SU-DHL-6 (cell line): ENCODE measurements at regions not wholly inside any gene's neighbourhood (a gene's known extent, or its start where the extent isn't known, plus 50 kb on each side); places are given as distances from the start of the nearest gene placed in this dataset.

Experiments
- H2AFZ ChIP-seq: fragments of 200-600 bp; sonication (generic); 2 replicates; pipeline ENCODE4 v1.6.1; 2014; ENCODE audit warnings: low read depth, mild to moderate bottlenecking, moderate library complexity, mixed read lengths, antibody characterized with exemption, low read length; ENCODE audit not compliant: severe bottlenecking
- H3F3A ChIP-seq: fragments of 200-600 bp; shearing (Covaris generic); 2 replicates; pipeline ENCODE4 v1.6.0; 2016; ENCODE audit warnings: antibody characterized with exemption, mild to moderate bottlenecking; ENCODE audit not compliant: insufficient read depth
- H3K27ac ChIP-seq: fragments of 200-600 bp; sonication (generic); 2 replicates; pipeline ENCODE4 v1.5.1; 2016; ENCODE audit warnings: low read depth, mild to moderate bottlenecking, low read length, moderate library complexity, mixed read lengths
- H3K27me3 ChIP-seq: fragments of 200-600 bp; sonication (generic), shearing (Covaris generic); 2 replicates; pipeline ENCODE4 v1.6.0; 2014; ENCODE audit warnings: mild to moderate bottlenecking, low read length
- H3K36me3 ChIP-seq: fragments of 200-600 bp; sonication (generic); 2 replicates; pipeline ENCODE4 v1.6.1; 2014; ENCODE audit warnings: mild to moderate bottlenecking, low read length, mixed read lengths
- H3K4me2 ChIP-seq: fragments of 300-600, 200-600 bp; shearing (Covaris generic), sonication (generic); 2 replicates; pipeline ENCODE4 v1.6.0; 2014; ENCODE audit warnings: low read length, low read depth, mild to moderate bottlenecking; ENCODE audit not compliant: poor library complexity, severe bottlenecking
- H3K4me3 ChIP-seq: fragments of 200-600 bp; sonication (generic); 2 replicates; pipeline ENCODE4 v1.5.1; 2014; ENCODE audit warnings: antibody characterized with exemption, low read length, mild to moderate bottlenecking, mixed read lengths; ENCODE audit not compliant: insufficient read depth, poor library complexity, severe bottlenecking
- H3K79me2 ChIP-seq: fragments of 200-600 bp; sonication (generic); 2 replicates; pipeline ENCODE4 v1.6.1; 2014; ENCODE audit warnings: mild to moderate bottlenecking, low read length, moderate library complexity; ENCODE audit not compliant: insufficient read depth
- H3K9ac ChIP-seq: fragments of 200-600 bp; sonication (generic); 2 replicates; pipeline ENCODE4 v1.7.0; 2014; ENCODE audit warnings: mild to moderate bottlenecking, low read length
- H3K9me2 ChIP-seq: fragments of 200-600 bp; sonication (generic); replicated peaks from 2 replicates; pipeline ENCODE4 v1.6.1; 2014; ENCODE audit warnings: low read length; ENCODE audit not compliant: insufficient read depth
- H3K9me3 ChIP-seq: fragments of 200-600 bp; sonication (generic); 2 replicates; pipeline ENCODE4 v1.6.1; 2014; ENCODE audit warnings: low read length, mixed read lengths; ENCODE audit not compliant: insufficient read depth
- H4K20me1 ChIP-seq: fragments of 200-600 bp; sonication (generic); 2 replicates; pipeline ENCODE4 v1.6.1; 2014; ENCODE audit warnings: low read depth, mild to moderate bottlenecking, antibody characterized with exemption, low read length, moderate library complexity, mixed read lengths
- CTCF ChIP-seq: fragments of 200-600 bp; sonication (generic); IDR thresholded peaks from one replicate; pipeline ENCODE4 v1.5.1; 2017; ENCODE audit warnings: antibody characterized with exemption, mild to moderate bottlenecking, low read length, moderate library complexity; ENCODE audit not compliant: insufficient read depth, poor library complexity, severe bottlenecking
- EZH2phosphoT487 ChIP-seq: fragments of 200-600 bp; sonication (generic), shearing (Covaris generic); conservative IDR thresholded peaks from 2 replicates; pipeline ENCODE4 v1.6.1; 2018; ENCODE audit warnings: mild to moderate bottlenecking, antibody characterized with exemption, low read length, moderate library complexity, mixed read lengths

DNA sequence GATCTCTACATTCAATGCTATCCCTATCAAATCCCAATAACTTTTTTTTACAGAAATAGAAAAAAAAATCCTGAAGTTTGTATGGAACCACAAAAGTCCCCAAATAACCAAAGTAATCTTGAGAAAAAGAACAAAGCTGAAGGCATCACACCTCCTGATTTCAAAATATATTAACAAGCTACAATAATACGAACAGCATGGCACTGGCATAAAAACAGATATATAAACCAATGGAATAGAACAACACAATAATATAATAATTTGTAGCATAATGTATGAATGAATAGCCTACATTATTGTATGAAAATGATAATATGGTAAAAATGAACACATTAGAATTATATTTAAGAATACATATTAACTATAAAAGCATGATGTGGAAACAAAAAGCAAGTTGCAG, 76.7 kb upstream of the TMC3 start:
- Histone ChIP-seq H3K27me3 (no peaks in the 10 kb centered on the region), H3K9me3 (no peaks in the 10 kb centered on the region), H3K4me2 (no peak overlapping the region), H3F3A (no peaks in the 10 kb centered on the region), H3K4me3 (no peak overlapping the region), H2AFZ (no peak overlapping the region), H3K36me3 (no peaks in the 10 kb centered on the region), H3K9me2 (no peaks in the 10 kb centered on the region), H3K9ac (no peak overlapping the region), H3K79me2 (no peaks in the 10 kb centered on the region), H4K20me1 (no peaks in the 10 kb centered on the region), H3K27ac (no peak overlapping the region)
- TF ChIP-seq EZH2phosphoT487: no peak
- TF ChIP-seq CTCF: no peak

DNA sequence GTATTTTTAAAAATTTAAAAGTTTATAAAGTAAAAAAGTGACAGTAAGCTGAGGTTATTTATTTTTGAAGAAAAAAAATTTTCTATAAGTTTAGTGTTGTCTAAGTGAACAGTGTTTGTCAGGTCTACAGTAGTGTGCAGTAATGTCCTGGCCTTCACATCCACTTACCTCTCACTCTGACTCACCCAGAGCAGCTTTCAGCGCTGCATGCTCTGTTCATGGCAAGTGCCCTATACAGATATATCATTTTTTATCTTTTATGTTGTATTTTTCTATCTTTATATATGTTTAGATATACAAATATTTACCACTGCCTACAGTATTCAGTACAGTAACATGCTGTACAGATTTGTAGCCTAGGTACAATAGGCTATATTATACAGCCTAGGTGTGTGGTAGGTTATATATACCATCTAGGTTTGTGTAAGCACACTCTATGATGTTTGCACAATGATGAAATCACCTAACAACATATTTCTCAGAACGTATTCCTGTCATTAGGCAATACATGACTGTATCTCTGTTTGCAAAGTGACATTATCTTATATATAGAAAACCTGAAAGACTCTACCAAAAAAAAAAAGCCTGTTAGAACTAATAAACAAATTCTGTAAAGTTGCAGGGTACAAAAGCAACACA, 75.9 kb upstream of the TMC3 start:
- H3K27me3 ChIP-seq: no peaks in the 10 kb centered on the region
- no peaks in the 10 kb centered on the region for H3K9me3 ChIP-seq
- H4K20me1 ChIP-seq: no peaks in the 10 kb centered on the region
- no peaks in the 10 kb centered on the region for H3K79me2 ChIP-seq
- H3K4me3 ChIP-seq: no peak overlapping the region
- no peak for TF ChIP-seq EZH2phosphoT487
- TF ChIP-seq CTCF: no peak
- no peak overlapping the region for H3K27ac ChIP-seq
- no peak overlapping the region for H2AFZ ChIP-seq
- H3K9me2 ChIP-seq: no peaks in the 10 kb centered on the region
- H3F3A ChIP-seq: no peaks in the 10 kb centered on the region
- no peak overlapping the region for H3K9ac ChIP-seq
- H3K36me3 ChIP-seq: no peaks in the 10 kb centered on the region
- H3K4me2 ChIP-seq: no peak overlapping the region

DNA sequence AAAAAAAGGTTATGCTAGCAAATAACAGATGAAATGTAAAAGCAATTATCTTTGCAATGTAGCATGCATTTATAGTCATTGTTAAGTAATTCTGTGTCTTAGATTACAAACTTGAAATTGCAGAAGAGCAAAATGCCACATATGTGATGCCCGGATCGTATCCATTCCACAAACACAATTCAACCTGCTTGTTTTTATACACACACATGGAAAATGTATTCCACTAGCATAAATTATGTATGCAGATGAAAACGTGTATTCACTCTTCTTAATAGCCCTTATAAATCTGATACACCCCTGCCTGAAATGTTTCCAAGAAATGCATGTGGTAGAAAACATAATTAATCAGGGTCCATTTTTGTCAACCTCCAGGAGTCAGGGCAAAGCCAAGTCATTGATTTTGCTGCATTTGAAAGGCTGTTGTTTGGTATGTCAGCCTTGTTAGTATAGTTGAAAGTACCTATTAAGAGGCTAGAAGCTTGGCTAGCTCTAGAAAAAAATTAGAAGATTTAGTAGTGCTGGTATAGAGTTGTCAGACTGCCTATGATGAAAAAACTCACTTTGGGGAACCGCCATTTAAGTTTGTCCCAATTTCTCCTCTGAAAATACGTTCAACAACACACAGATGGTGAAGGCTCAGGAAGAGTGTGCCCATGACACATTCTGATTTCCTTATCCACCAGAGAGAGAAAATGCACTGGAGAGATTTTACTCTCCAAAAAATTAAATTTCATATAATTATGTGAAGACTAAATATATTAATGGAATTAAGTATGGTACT, 69.2 kb upstream of the TMC3 start:
- Histone ChIP-seq H3K9me3 (no peaks in the 10 kb centered on the region), H2AFZ (no peak overlapping the region), H3K36me3 (no peaks in the 10 kb centered on the region), H3K9me2 (no peaks in the 10 kb centered on the region), H3K27me3 (no peaks in the 10 kb centered on the region), H3F3A (no peaks in the 10 kb centered on the region), H3K79me2 (no peaks in the 10 kb centered on the region), H3K27ac (no peak overlapping the region), H3K4me3 (no peak overlapping the region), H3K4me2 (no peak overlapping the region), H3K9ac (no peak overlapping the region), H4K20me1 (no peaks in the 10 kb centered on the region)
- TF ChIP-seq EZH2phosphoT487 (no peak), CTCF (no peak)
